ENCODE measurements at regions not wholly inside any gene's neighbourhood (a gene's known extent, or its start where the extent isn't known, plus 50 kb on each side); places are given as distances from the start of the nearest gene placed in this dataset.

- no peak for DNase-seq (ENCODE audit: low read depth in 1 of 2, low spot score in 1 of 2)
- H3K27ac ChIP-seq (replicated peaks): no peak overlapping the region
- H3K4me3 ChIP-seq (replicated peaks; ENCODE audit: insufficient read depth, low read length): no peak overlapping the region
- H3K27me3 ChIP-seq (ENCODE audit: insufficient read depth, poor library complexity, severe bottlenecking): no peaks in the 10 kb centered on the region
- no peak for TF ChIP-seq CTCF (IDR thresholded peaks at IDR 0.05; ENCODE audit: insufficient read depth, low read length)
- no peak for TF ChIP-seq SPI1 (IDR thresholded peaks at IDR 0.05; ENCODE audit: borderline replicate concordance, low read depth)
- TF ChIP-seq REST (IDR thresholded peaks at IDR 0.05; ENCODE audit: insufficient replicate concordance, low read depth): no peak
- TF ChIP-seq GABPA (IDR thresholded peaks at IDR 0.05; ENCODE audit: low read depth): no peak
- TF ChIP-seq POLR2AphosphoS5 (IDR thresholded peaks at IDR 0.05; ENCODE audit: low read depth): no peak
Observed at GRCh38 chr14:52119030-52119429, 50.2 kb upstream of the NID2 start.

Measured in HL-60 (cell line).